ENCODE measurements at regions not wholly inside any gene's neighbourhood (a gene's known extent, or its start where the extent isn't known, plus 50 kb on each side); places are given as distances from the start of the nearest gene placed in this dataset.
A peak's percentile ranks its signal among the peaks of the same experiment; 100 is the strongest.
"Not testable (repeated sequence)": the region's sequence is repeated elsewhere in the genome, so short reads cannot be mapped to it uniquely, and the experiment has no call there.

- H3K9ac ChIP-seq (ENCODE audit: low read depth, low read length) = no peak overlapping the region
- H3K36me3 ChIP-seq (ENCODE audit: control insufficient read depth, insufficient read depth, low read length) = no peaks in the 10 kb centered on the region
- H3K4me3 ChIP-seq (ENCODE audit: low read depth, low read length) = no peak overlapping the region
- H3K4me1 ChIP-seq (ENCODE audit: control insufficient read depth, insufficient read depth, low read length) = no peaks in the 10 kb centered on the region
- H3K27me3 ChIP-seq (ENCODE audit: control insufficient read depth, insufficient read depth, low read length) = no peaks in the 10 kb centered on the region
- H3K9me3 ChIP-seq (ENCODE audit: control insufficient read depth, insufficient read depth, low read length) = no peaks in the 10 kb centered on the region
These were observed 121.0 kb downstream of the AKR1D1 start for GRCh38 chr7:138196971-138197896.

GRCh38 chr7:138204285-138204981 lies 128.2 kb downstream of the AKR1D1 start:
- peaks cover 31% of the 10 kb centered on the region for H3K4me1 ChIP-seq (ENCODE audit: control insufficient read depth, insufficient read depth, low read length)
- H3K36me3 ChIP-seq (ENCODE audit: control insufficient read depth, insufficient read depth, low read length) = no peaks in the 10 kb centered on the region
- H3K4me3 ChIP-seq (ENCODE audit: low read depth, low read length) = no peak overlapping the region
- no peak overlapping the region for H3K9ac ChIP-seq (ENCODE audit: low read depth, low read length)
- no peaks in the 10 kb centered on the region for H3K27me3 ChIP-seq (ENCODE audit: control insufficient read depth, insufficient read depth, low read length)
- no peaks in the 10 kb centered on the region for H3K9me3 ChIP-seq (ENCODE audit: control insufficient read depth, insufficient read depth, low read length)

- Histone ChIP-seq H3K9me3 (ENCODE audit: control insufficient read depth, insufficient read depth, low read length) (no peaks in the 10 kb centered on the region), H3K4me1 (ENCODE audit: control insufficient read depth, insufficient read depth, low read length) (peaks cover 31% of the 10 kb centered on the region), H3K27me3 (ENCODE audit: control insufficient read depth, insufficient read depth, low read length) (no peaks in the 10 kb centered on the region), H3K9ac (ENCODE audit: low read depth, low read length) (no peak overlapping the region), H3K36me3 (ENCODE audit: control insufficient read depth, insufficient read depth, low read length) (no peaks in the 10 kb centered on the region), H3K4me3 (ENCODE audit: low read depth, low read length) (no peak overlapping the region)
These were observed 128.7 kb downstream of the AKR1D1 start for GRCh38 chr7:138204982-138205298.

- peak overlapping the region; percentile 2 for H3K9ac ChIP-seq (ENCODE audit: low read depth, low read length)
- no peaks in the 10 kb centered on the region for H3K9me3 ChIP-seq (ENCODE audit: control insufficient read depth, insufficient read depth, low read length)
- no peaks in the 10 kb centered on the region for H3K36me3 ChIP-seq (ENCODE audit: control insufficient read depth, insufficient read depth, low read length)
- H3K4me3 ChIP-seq (ENCODE audit: low read depth, low read length) = no peak overlapping the region
- no peaks in the 10 kb centered on the region for H3K27me3 ChIP-seq (ENCODE audit: control insufficient read depth, insufficient read depth, low read length)
- peaks cover 31% of the 10 kb centered on the region for H3K4me1 ChIP-seq (ENCODE audit: control insufficient read depth, insufficient read depth, low read length)
These were observed 129.4 kb downstream of the AKR1D1 start for GRCh38 chr7:138205614-138206150.

GRCh38 chr7:138207555-138207971 lies 131.3 kb downstream of the AKR1D1 start:
- Histone ChIP-seq H3K36me3 (ENCODE audit: control insufficient read depth, insufficient read depth, low read length) (no peaks in the 10 kb centered on the region), H3K9ac (ENCODE audit: low read depth, low read length) (no peak overlapping the region), H3K4me1 (ENCODE audit: control insufficient read depth, insufficient read depth, low read length) (peaks cover 31% of the 10 kb centered on the region), H3K4me3 (ENCODE audit: low read depth, low read length) (no peak overlapping the region), H3K27me3 (ENCODE audit: control insufficient read depth, insufficient read depth, low read length) (no peaks in the 10 kb centered on the region), H3K9me3 (ENCODE audit: control insufficient read depth, insufficient read depth, low read length) (no peaks in the 10 kb centered on the region)

- Histone ChIP-seq H3K4me3 (ENCODE audit: low read depth, low read length) (no peak overlapping the region), H3K9ac (ENCODE audit: low read depth, low read length) (no peak overlapping the region)
These were observed 131.9 kb downstream of the AKR1D1 start for GRCh38 chr7:138208142-138208570.

GRCh38 chr7:138208864-138209263 lies 132.6 kb downstream of the AKR1D1 start:
- Histone ChIP-seq H3K4me3 (ENCODE audit: low read depth, low read length) (no peak overlapping the region), H3K9ac (ENCODE audit: low read depth, low read length) (peak overlapping the region; percentile 38), H3K4me1 (ENCODE audit: control insufficient read depth, insufficient read depth, low read length) (peaks cover 24% of the 10 kb centered on the region), H3K36me3 (ENCODE audit: control insufficient read depth, insufficient read depth, low read length) (no peaks in the 10 kb centered on the region), H3K27me3 (ENCODE audit: control insufficient read depth, insufficient read depth, low read length) (no peaks in the 10 kb centered on the region), H3K9me3 (ENCODE audit: control insufficient read depth, insufficient read depth, low read length) (no peaks in the 10 kb centered on the region)

More at GRCh38 chr7:138208142-138208570, 131.9 kb downstream of the AKR1D1 start:
- H3K4me1 ChIP-seq (ENCODE audit: control insufficient read depth, insufficient read depth, low read length) = peaks cover 31% of the 10 kb centered on the region
- no peaks in the 10 kb centered on the region for H3K36me3 ChIP-seq (ENCODE audit: control insufficient read depth, insufficient read depth, low read length)
- H3K9me3 ChIP-seq (ENCODE audit: control insufficient read depth, insufficient read depth, low read length) = no peaks in the 10 kb centered on the region
- H3K27me3 ChIP-seq (ENCODE audit: control insufficient read depth, insufficient read depth, low read length) = no peaks in the 10 kb centered on the region

GRCh38 chr7:138212314-138212713 lies 136.1 kb downstream of the AKR1D1 start:
- H3K4me1 ChIP-seq (ENCODE audit: control insufficient read depth, insufficient read depth, low read length) = peaks cover 11% of the 10 kb centered on the region
- H3K36me3 ChIP-seq (ENCODE audit: control insufficient read depth, insufficient read depth, low read length) = no peaks in the 10 kb centered on the region
- H3K9ac ChIP-seq (ENCODE audit: low read depth, low read length) = no peak overlapping the region
- no peak overlapping the region for H3K4me3 ChIP-seq (ENCODE audit: low read depth, low read length)
- H3K9me3 ChIP-seq (ENCODE audit: control insufficient read depth, insufficient read depth, low read length) = no peaks in the 10 kb centered on the region
- H3K27me3 ChIP-seq (ENCODE audit: control insufficient read depth, insufficient read depth, low read length) = no peaks in the 10 kb centered on the region

GRCh38 chr7:138214926-138215325 lies 138.7 kb downstream of the AKR1D1 start:
- Histone ChIP-seq H3K27me3 (ENCODE audit: control insufficient read depth, insufficient read depth, low read length) (no peaks in the 10 kb centered on the region), H3K4me3 (ENCODE audit: low read depth, low read length) (no peak overlapping the region), H3K36me3 (ENCODE audit: control insufficient read depth, insufficient read depth, low read length) (no peaks in the 10 kb centered on the region), H3K9me3 (ENCODE audit: control insufficient read depth, insufficient read depth, low read length) (no peaks in the 10 kb centered on the region), H3K9ac (ENCODE audit: low read depth, low read length) (no peak overlapping the region), H3K4me1 (ENCODE audit: control insufficient read depth, insufficient read depth, low read length) (no peaks in the 10 kb centered on the region)

- H3K4me1 ChIP-seq (ENCODE audit: control insufficient read depth, insufficient read depth, low read length); H3K36me3 ChIP-seq (ENCODE audit: control insufficient read depth, insufficient read depth, low read length); H3K9ac ChIP-seq (ENCODE audit: low read depth, low read length); H3K27me3 ChIP-seq (ENCODE audit: control insufficient read depth, insufficient read depth, low read length); H3K4me3 ChIP-seq (ENCODE audit: low read depth, low read length): not testable (repeated sequence)
- peaks cover 17% of the 10 kb centered on the region for H3K9me3 ChIP-seq (ENCODE audit: control insufficient read depth, insufficient read depth, low read length)
These were observed 144.1 kb downstream of the AKR1D1 start for GRCh38 chr7:138220321-138220720.

- not testable (repeated sequence) for H3K4me3 ChIP-seq (ENCODE audit: low read depth, low read length); H3K4me1 ChIP-seq (ENCODE audit: control insufficient read depth, insufficient read depth, low read length); H3K27me3 ChIP-seq (ENCODE audit: control insufficient read depth, insufficient read depth, low read length); H3K9ac ChIP-seq (ENCODE audit: low read depth, low read length); H3K36me3 ChIP-seq (ENCODE audit: control insufficient read depth, insufficient read depth, low read length)
- H3K9me3 ChIP-seq (ENCODE audit: control insufficient read depth, insufficient read depth, low read length) = peaks cover 17% of the 10 kb centered on the region
These were observed 145.1 kb downstream of the AKR1D1 start for GRCh38 chr7:138221388-138221787.

Data from iPS-15b (cell line).